Stimulated activated naive B cell treated with anti-CD40 and anti-IgM and Interleukin-4, amounts not matched to agents 10 μg/mL and 1 μg/mL and 100 μg/mL, for 72 hours (primary cell): ENCODE measurements at regions not wholly inside any gene's neighbourhood (a gene's known extent, or its start where the extent isn't known, plus 50 kb on each side); places are given as distances from the start of the nearest gene placed in this dataset.
A peak's percentile ranks its signal among the peaks of the same experiment; 100 is the strongest.

ENCODE experiments used
- ATAC-seq, 2 donors: fragments of 150-1000 bp; cut with Tn5 transposase; replicated peaks; 2 replicates each; pipeline ENCODE4 v1.10.0; 2021; ENCODE audit warnings: moderate library complexity in 1 of 2
- DNase-seq: peaks from one replicate; pipeline ENCODE4 v3.0.0; 2021
- H3K27ac Mint-ChIP-seq: one replicate; pipeline ENCODE4 v1.8.0; 2022; ENCODE audit warnings: mild to moderate bottlenecking, mixed read lengths
- H3K27me3 Mint-ChIP-seq, 2 donors: one replicate each; pipeline ENCODE4 v1.8.0; 2022; ENCODE audit warnings: mixed read lengths in 2 of 2
- H3K36me3 Mint-ChIP-seq, 2 donors: one replicate each; pipeline ENCODE4 v1.8.0; 2022; ENCODE audit warnings: mixed read lengths in 2 of 2, mild to moderate bottlenecking in 1 of 2
- H3K4me1 Mint-ChIP-seq, 2 donors: one replicate each; pipeline ENCODE4 v1.8.0; 2022; ENCODE audit warnings: mixed read lengths in 2 of 2, mild to moderate bottlenecking in 1 of 2
- H3K4me3 Mint-ChIP-seq, 2 donors: one replicate each; pipeline ENCODE4 v1.8.0; 2022; ENCODE audit warnings: mild to moderate bottlenecking in 2 of 2, mixed read lengths in 2 of 2, moderate library complexity in 1 of 2
- H3K9me3 Mint-ChIP-seq, 2 donors: one replicate each; pipeline ENCODE4 v1.8.0; 2022; ENCODE audit warnings: mixed read lengths in 2 of 2, mild to moderate bottlenecking in 1 of 2

DNA sequence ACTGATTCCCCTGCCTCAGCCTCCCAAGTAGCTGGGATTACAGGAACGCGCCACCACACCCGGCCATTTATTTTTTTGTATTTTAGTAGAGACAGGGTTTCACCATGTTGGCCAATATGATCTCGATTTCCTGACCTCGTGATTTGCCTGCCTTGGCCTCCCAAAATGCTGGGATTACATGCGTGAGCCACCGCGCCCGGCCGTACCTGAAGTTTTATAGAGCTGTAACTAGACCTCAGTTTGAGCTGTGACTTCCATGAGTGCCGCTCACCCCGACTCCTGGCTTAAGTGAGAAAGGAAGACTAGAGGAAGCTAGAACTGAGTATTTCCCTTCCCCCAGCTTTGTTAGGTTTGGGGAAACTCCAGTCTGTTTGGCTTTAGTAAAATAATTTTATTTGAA is 1283.1 kb downstream of the KCNT2 start:
- ATAC-seq (no peak), DNase-seq (no peak)
- H3K4me3 Mint-ChIP-seq = no peak overlapping the region
- no peaks in the 10 kb centered on the region for H3K27me3 Mint-ChIP-seq
- no peaks in the 10 kb centered on the region for H3K9me3 Mint-ChIP-seq
- no peaks in the 10 kb centered on the region for H3K36me3 Mint-ChIP-seq
- H3K4me1 Mint-ChIP-seq = no peaks in the 10 kb centered on the region
- no peak overlapping the region for H3K27ac Mint-ChIP-seq

DNA sequence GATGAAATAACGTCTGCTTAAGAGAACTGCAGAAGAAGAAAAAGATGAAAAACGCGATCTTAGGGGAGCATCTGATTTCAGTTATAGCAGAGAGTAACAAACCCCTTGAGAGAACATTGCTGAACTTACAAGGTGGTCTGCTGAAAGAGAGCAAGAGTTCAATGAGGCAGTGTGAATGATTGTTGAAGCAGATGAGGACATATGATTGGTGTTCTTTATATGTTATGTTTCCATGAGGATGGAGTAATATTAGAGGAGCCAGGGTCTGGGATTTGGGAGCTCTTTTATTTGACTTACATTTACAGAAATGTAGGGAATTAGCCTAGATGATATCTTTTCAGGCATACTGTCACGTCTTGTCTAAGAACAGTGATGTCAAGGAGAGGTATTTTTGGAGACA is 1302.0 kb downstream of the KCNT2 start:
- Mint-ChIP-seq H3K4me1 (no peaks in the 10 kb centered on the region), H3K27ac (no peak overlapping the region), H3K4me3 (no peak overlapping the region), H3K27me3 (no peaks in the 10 kb centered on the region), H3K36me3 (no peaks in the 10 kb centered on the region), H3K9me3 (no peaks in the 10 kb centered on the region)
- DNase-seq = no peak
- ATAC-seq = no peak

- H3K27me3 Mint-ChIP-seq = no peaks in the 10 kb centered on the region
- H3K9me3 Mint-ChIP-seq = no peaks in the 10 kb centered on the region
- no peak overlapping the region for H3K27ac Mint-ChIP-seq
- H3K4me3 Mint-ChIP-seq = no peak overlapping the region
- no peaks in the 10 kb centered on the region for H3K4me1 Mint-ChIP-seq
- H3K36me3 Mint-ChIP-seq = no peaks in the 10 kb centered on the region
- ATAC-seq (no peak), DNase-seq (no peak)
These were observed 1313.3 kb downstream of the KCNT2 start for GRCh38 chr1:195294911-195295310.

GRCh38 chr1:195278644-195279043 is 1329.6 kb downstream of the KCNT2 start:
- ATAC-seq (peak; percentile 73 to 83), DNase-seq (no peak)
- Mint-ChIP-seq H3K27ac (no peak overlapping the region), H3K4me1 (peaks cover 0 to 6% of the 10 kb centered on the region in 2 donors), H3K27me3 (no peaks in the 10 kb centered on the region), H3K9me3 (no peaks in the 10 kb centered on the region), H3K4me3 (no peak overlapping the region), H3K36me3 (no peaks in the 10 kb centered on the region)

DNA sequence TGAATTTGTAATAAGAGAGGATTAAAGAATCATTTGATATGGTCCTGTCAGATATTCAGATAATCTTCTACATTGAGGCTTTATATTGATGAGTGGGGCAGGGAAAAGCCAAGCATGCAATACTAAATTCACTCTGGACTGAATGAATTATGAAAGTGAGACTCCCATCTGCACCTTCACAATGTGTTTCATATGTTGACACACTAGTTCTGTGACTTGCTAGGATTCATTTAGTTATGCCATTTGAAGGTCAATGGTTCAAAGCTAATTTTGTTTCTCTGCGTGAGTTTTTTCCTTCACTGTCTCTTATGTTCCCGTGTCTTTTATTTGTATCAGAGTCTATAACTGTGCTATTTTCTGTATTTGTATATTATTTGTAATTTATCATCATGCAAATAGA is 1332.5 kb downstream of the KCNT2 start:
- Mint-ChIP-seq H3K27ac (no peak overlapping the region), H3K36me3 (no peaks in the 10 kb centered on the region), H3K27me3 (no peaks in the 10 kb centered on the region), H3K9me3 (no peaks in the 10 kb centered on the region), H3K4me1 (peaks cover 0 to 6% of the 10 kb centered on the region in 2 donors), H3K4me3 (no peak overlapping the region)
- no peak for DNase-seq
- no peak for ATAC-seq

DNA sequence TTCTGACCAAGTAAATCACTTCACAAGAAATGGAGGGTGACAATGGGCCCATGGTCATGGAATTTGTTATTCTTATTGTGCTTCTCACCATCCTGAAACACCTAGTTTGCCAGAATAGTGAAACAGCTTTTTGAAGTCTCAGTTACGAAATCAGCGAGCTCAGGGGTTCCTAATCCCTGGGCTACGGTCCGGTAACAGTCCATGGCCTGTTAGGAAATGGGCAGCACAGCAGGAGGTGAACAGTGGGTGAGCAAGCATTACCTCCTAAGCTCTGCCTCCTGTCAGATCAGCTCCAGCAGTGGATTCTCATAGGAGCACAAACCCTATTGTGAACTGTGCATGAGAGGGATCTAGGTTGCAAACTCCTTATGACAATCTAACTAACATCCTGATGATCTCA is 1356.3 kb downstream of the KCNT2 start:
- no peaks in the 10 kb centered on the region for H3K27me3 Mint-ChIP-seq
- no peaks in the 10 kb centered on the region for H3K36me3 Mint-ChIP-seq
- no peak overlapping the region for H3K27ac Mint-ChIP-seq
- no peak for ATAC-seq
- peaks cover 0 to 3% of the 10 kb centered on the region in 2 donors for H3K9me3 Mint-ChIP-seq
- DNase-seq = no peak
- no peaks in the 10 kb centered on the region for H3K4me1 Mint-ChIP-seq
- no peak overlapping the region for H3K4me3 Mint-ChIP-seq

- H3K4me3 Mint-ChIP-seq = no peak overlapping the region
- ATAC-seq (no peak), DNase-seq (no peak)
- peaks cover 0 to 2% of the 10 kb centered on the region in 2 donors for H3K9me3 Mint-ChIP-seq
- no peaks in the 10 kb centered on the region for H3K4me1 Mint-ChIP-seq
- H3K36me3 Mint-ChIP-seq = no peaks in the 10 kb centered on the region
- H3K27ac Mint-ChIP-seq = no peak overlapping the region
- no peaks in the 10 kb centered on the region for H3K27me3 Mint-ChIP-seq
These were observed 1364.7 kb downstream of the KCNT2 start for GRCh38 chr1:195243492-195243891.

DNA sequence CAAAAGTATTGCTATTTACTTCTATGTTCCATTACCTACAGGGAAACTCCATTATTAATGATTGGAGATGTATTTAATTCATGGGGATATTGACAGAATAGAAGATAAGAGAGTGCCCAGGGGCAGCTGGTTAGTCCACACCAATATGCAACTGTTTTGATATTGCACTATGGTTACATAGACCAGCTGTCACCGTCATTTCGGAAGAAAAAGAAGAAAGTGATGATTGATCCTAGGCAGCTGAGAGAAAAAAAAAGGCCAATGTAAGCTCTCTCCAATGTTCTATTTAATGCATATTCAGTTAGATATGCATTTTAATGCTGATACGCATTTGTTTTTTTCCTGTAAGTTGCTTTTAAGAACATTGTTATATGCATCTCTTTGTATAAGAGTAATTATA is 1367.2 kb downstream of the KCNT2 start:
- H3K36me3 Mint-ChIP-seq = no peaks in the 10 kb centered on the region
- no peak overlapping the region for H3K4me3 Mint-ChIP-seq
- no peaks in the 10 kb centered on the region for H3K4me1 Mint-ChIP-seq
- peaks cover 0 to 6% of the 10 kb centered on the region in 2 donors for H3K9me3 Mint-ChIP-seq
- H3K27ac Mint-ChIP-seq = no peak overlapping the region
- H3K27me3 Mint-ChIP-seq = no peaks in the 10 kb centered on the region
- ATAC-seq (no peak), DNase-seq (no peak)

GRCh38 chr1:195238313-195238712 is 1369.9 kb downstream of the KCNT2 start:
- no peak for DNase-seq
- Mint-ChIP-seq H3K27ac (no peak overlapping the region), H3K9me3 (peaks cover 0 to 4% of the 10 kb centered on the region in 2 donors), H3K4me1 (no peaks in the 10 kb centered on the region), H3K36me3 (no peaks in the 10 kb centered on the region), H3K4me3 (no peak overlapping the region), H3K27me3 (no peaks in the 10 kb centered on the region)
- no peak for ATAC-seq

DNA sequence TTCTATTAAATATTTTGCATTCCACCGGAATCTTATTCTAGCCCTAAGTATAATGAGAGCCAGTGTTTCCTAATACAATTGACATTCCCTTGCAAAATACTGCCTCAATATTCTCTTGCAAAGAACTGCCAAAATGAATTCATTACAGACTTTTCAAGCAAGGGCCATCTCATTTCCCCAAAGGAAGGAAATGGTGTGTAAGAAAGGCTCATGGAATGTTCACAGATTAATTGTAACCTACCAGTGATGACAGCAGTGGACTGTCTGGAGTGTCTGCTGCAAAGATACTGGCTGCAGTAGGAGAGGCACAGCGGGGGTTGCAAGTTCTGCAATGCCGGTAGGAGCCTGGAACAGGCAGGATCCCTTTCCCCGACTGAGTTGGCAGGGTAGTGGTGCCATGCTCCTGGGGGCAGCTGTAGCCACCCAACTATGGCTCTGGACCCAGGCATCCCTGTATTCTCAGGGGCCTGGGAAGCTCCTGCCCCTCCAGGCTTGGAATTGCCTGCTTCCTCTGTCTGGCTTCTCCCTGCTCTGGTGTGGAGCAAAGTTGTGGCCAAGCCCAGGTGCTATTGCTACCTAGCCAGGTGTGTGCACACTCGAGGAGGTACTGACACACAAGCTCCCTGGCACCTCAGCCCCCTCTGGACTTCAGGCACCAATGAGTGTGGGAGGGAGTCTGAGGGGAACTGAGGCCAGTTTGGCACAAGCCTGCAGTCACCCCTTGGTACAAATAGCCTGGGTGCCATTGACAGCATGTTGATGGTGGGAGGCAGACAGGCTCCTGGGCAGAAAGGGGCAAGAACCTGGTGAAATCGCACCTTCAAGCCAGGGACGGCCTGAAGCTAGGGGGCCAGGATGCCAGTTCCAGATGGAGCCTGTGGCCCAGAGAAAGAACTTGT is 1371.0 kb downstream of the KCNT2 start:
- no peaks in the 10 kb centered on the region for H3K27me3 Mint-ChIP-seq
- no peak overlapping the region for H3K4me3 Mint-ChIP-seq
- H3K27ac Mint-ChIP-seq = no peak overlapping the region
- ATAC-seq = no peak
- H3K4me1 Mint-ChIP-seq = no peaks in the 10 kb centered on the region
- no peak for DNase-seq
- peaks cover 0 to 4% of the 10 kb centered on the region in 2 donors for H3K9me3 Mint-ChIP-seq
- H3K36me3 Mint-ChIP-seq = no peaks in the 10 kb centered on the region

GRCh38 chr1:195218428-195219212 is 1389.6 kb downstream of the KCNT2 start:
- Mint-ChIP-seq H3K27me3 (no peaks in the 10 kb centered on the region), H3K4me3 (no peak overlapping the region), H3K36me3 (no peaks in the 10 kb centered on the region), H3K9me3 (peaks cover 3 to 5% of the 10 kb centered on the region in 2 donors), H3K4me1 (no peaks in the 10 kb centered on the region), H3K27ac (no peak overlapping the region)
- ATAC-seq = peak in 1 of 2 donors; percentile 19
- DNase-seq = no peak

DNA sequence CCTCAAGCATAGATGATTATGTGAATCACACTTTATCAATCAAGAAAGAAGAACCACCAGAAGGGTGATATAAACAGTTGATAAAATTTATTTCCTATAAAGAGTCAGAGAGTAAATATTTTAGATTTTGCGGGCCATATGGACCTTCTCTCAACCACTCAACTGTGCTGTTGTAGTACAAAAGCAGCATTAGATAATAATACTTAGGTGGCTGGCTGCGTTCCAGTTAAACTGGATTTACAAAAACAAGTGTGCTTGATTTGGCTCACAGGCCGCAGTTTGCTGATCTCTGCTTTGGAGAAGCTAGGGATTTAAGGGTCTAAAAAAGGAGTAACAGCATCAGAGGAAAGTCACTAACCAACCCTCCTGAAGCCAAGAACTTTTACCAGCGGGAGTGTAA is 1406.0 kb downstream of the KCNT2 start:
- no peak for ATAC-seq
- no peak for DNase-seq

GRCh38 chr1:195200772-195201171 is 1407.5 kb downstream of the KCNT2 start:
- H3K9me3 Mint-ChIP-seq = no peaks in the 10 kb centered on the region
- ATAC-seq (no peak), DNase-seq (no peak)
- H3K36me3 Mint-ChIP-seq = no peaks in the 10 kb centered on the region
- no peak overlapping the region for H3K27ac Mint-ChIP-seq
- no peaks in the 10 kb centered on the region for H3K27me3 Mint-ChIP-seq
- H3K4me1 Mint-ChIP-seq = peaks cover 0 to under 1% of the 10 kb centered on the region in 2 donors
- no peak overlapping the region for H3K4me3 Mint-ChIP-seq

More for the DNA sequence above, 1406.0 kb downstream of the KCNT2 start:
- Mint-ChIP-seq H3K4me1 (no peaks in the 10 kb centered on the region), H3K27ac (no peak overlapping the region), H3K9me3 (peaks cover 0 to 1% of the 10 kb centered on the region in 2 donors), H3K4me3 (no peak overlapping the region), H3K36me3 (no peaks in the 10 kb centered on the region), H3K27me3 (no peaks in the 10 kb centered on the region)

GRCh38 chr1:195197116-195197515 is 1411.1 kb downstream of the KCNT2 start:
- DNase-seq (no peak), ATAC-seq (no peak)
- no peak overlapping the region for H3K27ac Mint-ChIP-seq
- no peaks in the 10 kb centered on the region for H3K36me3 Mint-ChIP-seq
- no peak overlapping the region for H3K4me3 Mint-ChIP-seq
- peaks cover 3 to 9% of the 10 kb centered on the region in 2 donors for H3K4me1 Mint-ChIP-seq
- no peaks in the 10 kb centered on the region for H3K27me3 Mint-ChIP-seq
- H3K9me3 Mint-ChIP-seq = no peaks in the 10 kb centered on the region
